ENCODE measurements at regions not wholly inside any gene's neighbourhood (a gene's known extent, or its start where the extent isn't known, plus 50 kb on each side); places are given as distances from the start of the nearest gene placed in this dataset.
A peak's percentile ranks its signal among the peaks of the same experiment; 100 is the strongest.

GRCh38 chr2:136238286-136239078 is 120.5 kb upstream of the CXCR4 start:
- Histone ChIP-seq H3K4me3 (no peak overlapping the region), H3K36me3 (no peaks in the 10 kb centered on the region), H3K4me1 (no peaks in the 10 kb centered on the region), H3K27ac (peak overlapping the region in 2 of 3 donors; percentile 63 to 67), H3K9me3 (no peaks in the 10 kb centered on the region), H3K27me3 (no peaks in the 10 kb centered on the region)
- intact Hi-C loops (cut with DNase I): no loop called here
- ATAC-seq: peak; percentile 62 to 74 (median 68)
- 16% methylated on average over 3 of the region's 6 CpGs for WGBS (ENCODE audit: insufficient coverage, low coverage, low lambda C conversion rate, missing lambda C conversion rate)
- no peak for DNase-seq
- TF ChIP-seq, protein P1, sequence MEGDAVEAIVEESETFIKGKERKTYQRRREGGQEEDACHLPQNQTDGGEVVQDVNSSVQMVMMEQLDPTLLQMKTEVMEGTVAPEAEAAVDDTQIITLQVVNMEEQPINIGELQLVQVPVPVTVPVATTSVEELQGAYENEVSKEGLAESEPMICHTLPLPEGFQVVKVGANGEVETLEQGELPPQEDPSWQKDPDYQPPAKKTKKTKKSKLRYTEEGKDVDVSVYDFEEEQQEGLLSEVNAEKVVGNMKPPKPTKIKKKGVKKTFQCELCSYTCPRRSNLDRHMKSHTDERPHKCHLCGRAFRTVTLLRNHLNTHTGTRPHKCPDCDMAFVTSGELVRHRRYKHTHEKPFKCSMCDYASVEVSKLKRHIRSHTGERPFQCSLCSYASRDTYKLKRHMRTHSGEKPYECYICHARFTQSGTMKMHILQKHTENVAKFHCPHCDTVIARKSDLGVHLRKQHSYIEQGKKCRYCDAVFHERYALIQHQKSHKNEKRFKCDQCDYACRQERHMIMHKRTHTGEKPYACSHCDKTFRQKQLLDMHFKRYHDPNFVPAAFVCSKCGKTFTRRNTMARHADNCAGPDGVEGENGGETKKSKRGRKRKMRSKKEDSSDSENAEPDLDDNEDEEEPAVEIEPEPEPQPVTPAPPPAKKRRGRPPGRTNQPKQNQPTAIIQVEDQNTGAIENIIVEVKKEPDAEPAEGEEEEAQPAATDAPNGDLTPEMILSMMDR (IDR thresholded peaks at IDR 0.05): no peak
- TF ChIP-seq POLR2A (IDR thresholded peaks at IDR 0.05): no peak

- no peak overlapping the region for H3K4me3 ChIP-seq
- no peaks in the 10 kb centered on the region for H3K27me3 ChIP-seq
- H3K36me3 ChIP-seq: no peaks in the 10 kb centered on the region
- no peaks in the 10 kb centered on the region for H3K9me3 ChIP-seq
- TF ChIP-seq, protein P1 (IDR thresholded peaks at IDR 0.05): no peak
- no peak for TF ChIP-seq POLR2A (IDR thresholded peaks at IDR 0.05)
- intact Hi-C loops (cut with DNase I): no loop called here
- 57% methylated on average over 4 of the region's 4 CpGs for WGBS (ENCODE audit: insufficient coverage, low coverage, low lambda C conversion rate, missing lambda C conversion rate)
- DNase-seq (no peak), ATAC-seq (no peak)
- H3K27ac ChIP-seq: no peak overlapping the region
- H3K4me1 ChIP-seq: no peaks in the 10 kb centered on the region
Measured at GRCh38 chr2:136236019-136236418, 118.1 kb upstream of the CXCR4 start.

GRCh38 chr2:136235546-136235945 is 117.6 kb upstream of the CXCR4 start:
- no peak overlapping the region for H3K27ac ChIP-seq
- H3K4me3 ChIP-seq: no peak overlapping the region
- no peaks in the 10 kb centered on the region for H3K27me3 ChIP-seq
- TF ChIP-seq, protein P1 (IDR thresholded peaks at IDR 0.05): no peak
- no peak for TF ChIP-seq POLR2A (IDR thresholded peaks at IDR 0.05)
- ATAC-seq: no peak
- intact Hi-C loops (cut with DNase I): no loop called here
- no peaks in the 10 kb centered on the region for H3K36me3 ChIP-seq
- no peaks in the 10 kb centered on the region for H3K9me3 ChIP-seq
- 42% methylated on average over 4 of the region's 4 CpGs for WGBS (ENCODE audit: insufficient coverage, low coverage, low lambda C conversion rate, missing lambda C conversion rate)
- no peaks in the 10 kb centered on the region for H3K4me1 ChIP-seq
- no peak for DNase-seq

- ATAC-seq (no peak), DNase-seq (no peak)
- WGBS (ENCODE audit: insufficient coverage, low coverage, low lambda C conversion rate, missing lambda C conversion rate): 73% methylated on average over 3 of the region's 7 CpGs
- Histone ChIP-seq H3K4me1 (no peaks in the 10 kb centered on the region), H3K27me3 (no peaks in the 10 kb centered on the region), H3K9me3 (no peaks in the 10 kb centered on the region), H3K27ac (no peak overlapping the region), H3K4me3 (no peak overlapping the region), H3K36me3 (no peaks in the 10 kb centered on the region)
- intact Hi-C loops (cut with DNase I): no loop called here
- TF ChIP-seq, protein P1 (IDR thresholded peaks at IDR 0.05): no peak
- TF ChIP-seq POLR2A (IDR thresholded peaks at IDR 0.05): no peak
Measured at GRCh38 chr2:136234261-136234660, 116.3 kb upstream of the CXCR4 start.

All from right lobe of liver (tissue), 6 donors.